Karpas-422 (cell line): ENCODE measurements at regions not wholly inside any gene's neighbourhood (a gene's known extent, or its start where the extent isn't known, plus 50 kb on each side); places are given as distances from the start of the nearest gene placed in this dataset.

Experiments
- DNase-seq: peaks from one replicate; pipeline ENCODE4 v3.0.0-alpha.2; 2015
- H2AFZ ChIP-seq: fragments of 200-600 bp; sonication (generic); 2 replicates; pipeline ENCODE4 v1.6.1; 2014; ENCODE audit warnings: antibody characterized with exemption, low read length, mixed read lengths
- H3K27ac ChIP-seq: fragments of 200-600 bp; sonication (generic); 2 replicates; pipeline ENCODE4 v1.5.1; 2014; ENCODE audit warnings: mild to moderate bottlenecking, low read length, moderate library complexity
- H3K27me3 ChIP-seq: fragments of 200-600 bp; sonication (generic); 2 replicates; pipeline ENCODE4 v1.6.1; 2014; ENCODE audit warnings: low read length, mixed read lengths
- H3K36me3 ChIP-seq: fragments of 200-600 bp; sonication (generic); 2 replicates; pipeline ENCODE4 v1.6.1; 2014; ENCODE audit warnings: low read length, mixed read lengths; ENCODE audit not compliant: insufficient read depth
- H3K4me1 ChIP-seq: fragments of 200-600 bp; sonication (generic); 2 replicates; pipeline ENCODE4 v1.6.1; 2014; ENCODE audit warnings: mild to moderate bottlenecking, low read length, mixed read lengths
- H3K4me2 ChIP-seq: fragments of 200-600 bp; sonication (generic); 2 replicates; pipeline ENCODE4 v1.6.1; 2014; ENCODE audit warnings: low read length, low read depth, mild to moderate bottlenecking; ENCODE audit not compliant: poor library complexity, severe bottlenecking
- H3K4me3 ChIP-seq: fragments of 200-600 bp; sonication (generic); 2 replicates; pipeline ENCODE4 v1.5.1; 2014; ENCODE audit warnings: mild to moderate bottlenecking, antibody characterized with exemption, low read length, mixed read lengths
- H3K79me2 ChIP-seq: fragments of 200-600 bp; sonication (generic); 2 replicates; pipeline ENCODE4 v1.6.1; 2014; ENCODE audit warnings: mild to moderate bottlenecking, low read length, mixed read lengths
- H3K9ac ChIP-seq: fragments of 200-600 bp; sonication (generic); 2 replicates; pipeline ENCODE4 v1.6.0; 2014; ENCODE audit warnings: low read length
- H3K9me2 ChIP-seq: fragments of 200-600 bp; sonication (generic), shearing (Covaris generic); replicated peaks from 2 replicates; pipeline ENCODE4 v1.6.0; 2014; ENCODE audit warnings: mild to moderate bottlenecking, low read length, moderate library complexity; ENCODE audit not compliant: insufficient read depth
- H3K9me3 ChIP-seq: fragments of 300-700, 200-600 bp; sonication (generic); 2 replicates; pipeline ENCODE4 v1.6.1; 2014; ENCODE audit warnings: low read length, mixed read lengths
- H4K20me1 ChIP-seq: fragments of 200-600 bp; sonication (generic); 2 replicates; pipeline ENCODE4 v1.6.1; 2014; ENCODE audit warnings: mild to moderate bottlenecking, antibody characterized with exemption, low read length, low read depth; ENCODE audit not compliant: insufficient read depth

- DNase-seq = no peak
- no peaks in the 10 kb centered on the region for H4K20me1 ChIP-seq
- no peak overlapping the region for H3K9ac ChIP-seq
- no peaks in the 10 kb centered on the region for H3K36me3 ChIP-seq
- H3K27ac ChIP-seq = no peak overlapping the region
- no peak overlapping the region for H3K4me2 ChIP-seq
- no peaks in the 10 kb centered on the region for H3K9me3 ChIP-seq
- H3K9me2 ChIP-seq = no peaks in the 10 kb centered on the region
- H3K4me3 ChIP-seq = no peak overlapping the region
- H3K27me3 ChIP-seq = no peaks in the 10 kb centered on the region
- H3K4me1 ChIP-seq = no peaks in the 10 kb centered on the region
- no peak overlapping the region for H2AFZ ChIP-seq
- H3K79me2 ChIP-seq = no peaks in the 10 kb centered on the region
Observed at GRCh38 chr1:76766381-76766780, 100.9 kb upstream of the ST6GALNAC5 start.

DNA sequence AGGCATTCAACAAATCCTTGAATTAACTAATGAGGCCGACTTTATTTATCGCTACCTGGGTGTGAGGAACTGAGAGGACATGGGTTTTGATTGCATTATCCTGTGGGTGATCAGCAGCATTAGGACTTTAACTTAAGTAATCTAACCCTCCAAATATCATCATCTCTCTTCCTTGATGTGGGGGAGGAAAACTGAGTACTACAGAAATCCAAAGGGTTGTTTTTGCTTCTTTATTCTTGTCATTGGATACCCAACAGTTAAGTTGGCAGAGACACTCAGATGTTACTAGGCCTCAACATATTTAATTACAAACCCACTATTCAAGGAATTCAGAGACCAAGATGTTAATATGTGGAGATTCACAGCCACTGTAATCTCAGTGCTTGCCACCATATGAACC is 97.4 kb upstream of the ST6GALNAC5 start:
- Histone ChIP-seq H3K4me2 (no peak overlapping the region), H3K4me3 (no peak overlapping the region), H4K20me1 (no peaks in the 10 kb centered on the region), H3K79me2 (no peaks in the 10 kb centered on the region), H3K36me3 (no peaks in the 10 kb centered on the region), H3K4me1 (no peaks in the 10 kb centered on the region), H3K9ac (no peak overlapping the region), H3K9me3 (no peaks in the 10 kb centered on the region), H3K9me2 (no peaks in the 10 kb centered on the region), H3K27me3 (no peaks in the 10 kb centered on the region), H2AFZ (no peak overlapping the region), H3K27ac (no peak overlapping the region)
- no peak for DNase-seq

- Histone ChIP-seq H2AFZ (no peak overlapping the region), H3K9me3 (no peaks in the 10 kb centered on the region), H3K4me1 (no peaks in the 10 kb centered on the region), H3K79me2 (no peaks in the 10 kb centered on the region), H3K4me2 (no peak overlapping the region), H3K4me3 (no peak overlapping the region), H3K9me2 (no peaks in the 10 kb centered on the region), H3K36me3 (no peaks in the 10 kb centered on the region), H3K27ac (no peak overlapping the region), H3K27me3 (no peaks in the 10 kb centered on the region), H4K20me1 (no peaks in the 10 kb centered on the region), H3K9ac (no peak overlapping the region)
- no peak for DNase-seq
Observed at GRCh38 chr1:76770979-76771378, 96.3 kb upstream of the ST6GALNAC5 start.

- Histone ChIP-seq H2AFZ (no peak overlapping the region), H3K9ac (no peak overlapping the region), H3K4me1 (no peaks in the 10 kb centered on the region), H4K20me1 (no peaks in the 10 kb centered on the region), H3K79me2 (no peaks in the 10 kb centered on the region), H3K9me3 (no peaks in the 10 kb centered on the region), H3K27ac (no peak overlapping the region), H3K9me2 (no peaks in the 10 kb centered on the region), H3K4me3 (no peak overlapping the region), H3K4me2 (no peak overlapping the region), H3K36me3 (no peaks in the 10 kb centered on the region), H3K27me3 (no peaks in the 10 kb centered on the region; the same call in 1 of the 2 replicates)
- no peak for DNase-seq
Observed at GRCh38 chr1:76781447-76781846, 85.8 kb upstream of the ST6GALNAC5 start.

DNA sequence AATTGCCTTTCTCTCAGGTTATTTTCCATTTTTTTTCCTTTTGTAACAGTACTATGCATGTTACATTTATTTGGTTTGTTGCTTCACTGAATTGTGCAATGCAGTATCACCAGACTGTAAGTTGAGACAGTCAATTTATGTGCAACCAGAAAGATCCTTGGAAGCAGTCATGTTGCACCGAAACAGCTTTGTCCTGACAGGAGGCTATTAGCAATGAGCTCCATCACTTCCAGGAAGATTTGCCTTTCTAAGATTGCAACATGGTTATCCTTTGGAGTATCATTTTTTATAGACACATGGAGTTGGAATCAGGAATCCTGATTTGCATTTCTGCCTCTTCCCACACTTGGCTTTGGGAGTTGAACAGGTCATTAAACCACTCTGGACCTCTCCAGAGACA is 84.5 kb upstream of the ST6GALNAC5 start:
- Histone ChIP-seq H3K9ac (no peak overlapping the region), H3K4me3 (no peak overlapping the region), H3K27me3 (no peaks in the 10 kb centered on the region; the same call in 1 of the 2 replicates), H3K4me1 (no peaks in the 10 kb centered on the region), H3K79me2 (no peaks in the 10 kb centered on the region), H4K20me1 (no peaks in the 10 kb centered on the region), H3K4me2 (no peak overlapping the region), H3K9me2 (no peaks in the 10 kb centered on the region), H2AFZ (no peak overlapping the region), H3K27ac (no peak overlapping the region), H3K36me3 (no peaks in the 10 kb centered on the region), H3K9me3 (no peaks in the 10 kb centered on the region)
- no peak for DNase-seq

GRCh38 chr1:76784502-76784901 is 82.8 kb upstream of the ST6GALNAC5 start:
- H3K79me2 ChIP-seq = no peaks in the 10 kb centered on the region
- H3K4me3 ChIP-seq = no peak overlapping the region
- DNase-seq = no peak
- no peaks in the 10 kb centered on the region for H3K9me2 ChIP-seq
- no peak overlapping the region for H2AFZ ChIP-seq
- H3K36me3 ChIP-seq = no peaks in the 10 kb centered on the region
- H3K27me3 ChIP-seq = no peaks in the 10 kb centered on the region; the same call in 1 of the 2 replicates
- no peaks in the 10 kb centered on the region for H3K9me3 ChIP-seq
- no peaks in the 10 kb centered on the region for H3K4me1 ChIP-seq
- H3K27ac ChIP-seq = no peak overlapping the region
- H4K20me1 ChIP-seq = no peaks in the 10 kb centered on the region
- no peak overlapping the region for H3K9ac ChIP-seq
- no peak overlapping the region for H3K4me2 ChIP-seq

GRCh38 chr1:76786222-76786621 is 81.1 kb upstream of the ST6GALNAC5 start:
- no peaks in the 10 kb centered on the region for H3K79me2 ChIP-seq
- H3K27ac ChIP-seq = no peak overlapping the region
- H3K36me3 ChIP-seq = no peaks in the 10 kb centered on the region
- no peak for DNase-seq
- no peak overlapping the region for H3K4me2 ChIP-seq
- no peaks in the 10 kb centered on the region; the same call in 1 of the 2 replicates for H3K27me3 ChIP-seq
- H3K4me3 ChIP-seq = no peak overlapping the region
- H3K9me3 ChIP-seq = no peaks in the 10 kb centered on the region
- H4K20me1 ChIP-seq = no peaks in the 10 kb centered on the region
- H3K4me1 ChIP-seq = no peaks in the 10 kb centered on the region
- H3K9me2 ChIP-seq = no peaks in the 10 kb centered on the region
- H2AFZ ChIP-seq = no peak overlapping the region
- H3K9ac ChIP-seq = no peak overlapping the region

DNA sequence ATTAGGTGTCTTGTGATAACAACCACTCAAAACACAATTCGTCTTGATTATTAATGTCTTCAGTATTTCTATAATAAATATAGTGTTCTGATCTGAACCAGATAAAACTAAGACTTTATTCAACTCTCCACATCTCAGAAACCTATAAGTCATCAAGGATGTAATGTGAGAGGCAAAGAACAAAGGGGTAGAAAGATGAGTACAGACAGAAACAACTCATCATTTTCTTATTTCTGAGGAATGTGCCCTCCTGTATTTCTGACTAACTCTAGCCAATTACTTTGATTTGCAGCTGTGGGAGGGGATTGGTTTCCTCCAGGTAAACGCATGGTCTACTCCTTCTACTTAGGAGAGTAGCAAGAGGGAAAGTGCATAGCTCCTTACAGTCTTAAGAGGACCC is 73.7 kb upstream of the ST6GALNAC5 start:
- H3K79me2 ChIP-seq = no peaks in the 10 kb centered on the region
- DNase-seq = no peak
- H3K36me3 ChIP-seq = no peaks in the 10 kb centered on the region
- no peaks in the 10 kb centered on the region for H4K20me1 ChIP-seq
- H3K27me3 ChIP-seq = no peaks in the 10 kb centered on the region
- H3K9ac ChIP-seq = no peak overlapping the region
- H3K4me3 ChIP-seq = no peak overlapping the region
- H3K9me3 ChIP-seq = no peaks in the 10 kb centered on the region
- H3K27ac ChIP-seq = no peak overlapping the region
- no peaks in the 10 kb centered on the region for H3K4me1 ChIP-seq
- H3K9me2 ChIP-seq = no peaks in the 10 kb centered on the region
- H2AFZ ChIP-seq = no peak overlapping the region
- no peak overlapping the region for H3K4me2 ChIP-seq

GRCh38 chr1:76799700-76800099 is 67.6 kb upstream of the ST6GALNAC5 start:
- H3K4me2 ChIP-seq = no peak overlapping the region
- no peaks in the 10 kb centered on the region for H3K79me2 ChIP-seq
- no peak overlapping the region for H3K27ac ChIP-seq
- no peaks in the 10 kb centered on the region for H3K36me3 ChIP-seq
- H3K27me3 ChIP-seq = no peaks in the 10 kb centered on the region
- H3K9ac ChIP-seq = no peak overlapping the region
- H4K20me1 ChIP-seq = no peaks in the 10 kb centered on the region
- no peak overlapping the region for H3K4me3 ChIP-seq
- H3K9me3 ChIP-seq = no peaks in the 10 kb centered on the region
- no peaks in the 10 kb centered on the region for H3K4me1 ChIP-seq
- no peak overlapping the region for H2AFZ ChIP-seq
- H3K9me2 ChIP-seq = no peaks in the 10 kb centered on the region
- no peak for DNase-seq
